ENCODE measurements at regions not wholly inside any gene's neighbourhood (a gene's known extent, or its start where the extent isn't known, plus 50 kb on each side); places are given as distances from the start of the nearest gene placed in this dataset.
A peak's percentile ranks its signal among the peaks of the same experiment; 100 is the strongest.

DNA sequence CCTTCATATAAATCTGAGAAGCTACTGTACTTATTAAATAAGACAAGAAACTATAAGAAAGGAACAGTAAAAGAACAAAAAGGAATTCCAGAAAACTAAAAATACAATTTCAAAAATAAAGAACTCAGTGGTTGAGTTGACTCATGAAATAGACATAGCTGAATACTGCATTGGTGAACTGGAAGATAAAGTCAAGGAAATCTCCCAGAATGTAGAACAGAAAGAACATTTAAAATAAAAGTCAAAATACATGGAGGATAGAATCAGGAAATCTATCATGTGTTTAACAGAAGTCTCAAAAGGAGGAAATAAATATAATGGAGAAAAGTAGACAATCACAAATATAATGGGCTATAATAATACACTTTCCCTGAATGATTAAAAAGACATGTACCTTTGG is 136.4 kb upstream of the PMFBP1 start:
- Histone ChIP-seq H4K20me1 (ENCODE audit: insufficient read depth, low read length) (no peaks in the 10 kb centered on the region), H3K4me2 (ENCODE audit: insufficient read depth, low read length) (no peak overlapping the region), H3K4me3 (ENCODE audit: insufficient read depth, low read length) (no peak overlapping the region), H3K27ac (ENCODE audit: low read depth, low read length) (no peak overlapping the region), H3K9me3 (ENCODE audit: low read depth, low read length) (no peaks in the 10 kb centered on the region), H3K4me1 (ENCODE audit: insufficient read depth, low read length) (peaks cover 6% of the 10 kb centered on the region), H3K79me2 (ENCODE audit: insufficient read depth, low read length) (no peaks in the 10 kb centered on the region), H3K27me3 (ENCODE audit: insufficient read depth, low read length) (no peaks in the 10 kb centered on the region), H3K36me3 (ENCODE audit: insufficient read depth, low read length) (no peaks in the 10 kb centered on the region), H2AFZ (ENCODE audit: low read length) (no peak overlapping the region)
- DNase-seq (ENCODE audit: insufficient read length, low spot score, missing footprints), result no peak
- TF ChIP-seq, protein P1, sequence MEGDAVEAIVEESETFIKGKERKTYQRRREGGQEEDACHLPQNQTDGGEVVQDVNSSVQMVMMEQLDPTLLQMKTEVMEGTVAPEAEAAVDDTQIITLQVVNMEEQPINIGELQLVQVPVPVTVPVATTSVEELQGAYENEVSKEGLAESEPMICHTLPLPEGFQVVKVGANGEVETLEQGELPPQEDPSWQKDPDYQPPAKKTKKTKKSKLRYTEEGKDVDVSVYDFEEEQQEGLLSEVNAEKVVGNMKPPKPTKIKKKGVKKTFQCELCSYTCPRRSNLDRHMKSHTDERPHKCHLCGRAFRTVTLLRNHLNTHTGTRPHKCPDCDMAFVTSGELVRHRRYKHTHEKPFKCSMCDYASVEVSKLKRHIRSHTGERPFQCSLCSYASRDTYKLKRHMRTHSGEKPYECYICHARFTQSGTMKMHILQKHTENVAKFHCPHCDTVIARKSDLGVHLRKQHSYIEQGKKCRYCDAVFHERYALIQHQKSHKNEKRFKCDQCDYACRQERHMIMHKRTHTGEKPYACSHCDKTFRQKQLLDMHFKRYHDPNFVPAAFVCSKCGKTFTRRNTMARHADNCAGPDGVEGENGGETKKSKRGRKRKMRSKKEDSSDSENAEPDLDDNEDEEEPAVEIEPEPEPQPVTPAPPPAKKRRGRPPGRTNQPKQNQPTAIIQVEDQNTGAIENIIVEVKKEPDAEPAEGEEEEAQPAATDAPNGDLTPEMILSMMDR (IDR thresholded peaks at IDR 0.05; ENCODE audit: extremely low read depth, low read depth, low read length), result no peak

DNA sequence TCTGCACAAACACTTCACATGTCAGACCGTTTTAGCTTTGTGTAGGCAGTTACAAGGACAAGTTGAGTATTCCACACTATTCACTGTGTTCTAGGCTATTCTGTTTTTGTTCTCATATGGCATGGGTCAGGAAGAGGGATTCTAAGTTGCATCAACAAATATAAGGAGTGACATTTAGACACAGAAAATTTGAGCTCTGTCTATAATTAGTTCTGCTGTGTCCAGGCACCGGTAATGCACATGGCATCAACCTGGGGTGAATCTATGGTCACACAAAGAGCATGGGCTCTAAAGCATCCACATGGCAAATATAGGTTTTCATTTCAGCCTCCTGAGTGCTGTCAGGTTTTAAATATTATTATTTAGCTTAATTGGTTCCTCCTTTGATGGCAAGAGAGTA is 130.4 kb upstream of the PMFBP1 start:
- TF ChIP-seq, protein P1 (IDR thresholded peaks at IDR 0.05; ENCODE audit: extremely low read depth, low read depth, low read length), result no peak
- Histone ChIP-seq H3K4me1 (ENCODE audit: insufficient read depth, low read length) (peaks cover 3% of the 10 kb centered on the region), H4K20me1 (ENCODE audit: insufficient read depth, low read length) (no peaks in the 10 kb centered on the region), H3K4me2 (ENCODE audit: insufficient read depth, low read length) (no peak overlapping the region), H3K79me2 (ENCODE audit: insufficient read depth, low read length) (no peaks in the 10 kb centered on the region), H3K27me3 (ENCODE audit: insufficient read depth, low read length) (no peaks in the 10 kb centered on the region), H3K27ac (ENCODE audit: low read depth, low read length) (no peak overlapping the region), H2AFZ (ENCODE audit: low read length) (no peak overlapping the region), H3K36me3 (ENCODE audit: insufficient read depth, low read length) (no peaks in the 10 kb centered on the region), H3K4me3 (ENCODE audit: insufficient read depth, low read length) (no peak overlapping the region), H3K9me3 (ENCODE audit: low read depth, low read length) (no peaks in the 10 kb centered on the region)
- DNase-seq (ENCODE audit: insufficient read length, low spot score, missing footprints), result no peak

DNA sequence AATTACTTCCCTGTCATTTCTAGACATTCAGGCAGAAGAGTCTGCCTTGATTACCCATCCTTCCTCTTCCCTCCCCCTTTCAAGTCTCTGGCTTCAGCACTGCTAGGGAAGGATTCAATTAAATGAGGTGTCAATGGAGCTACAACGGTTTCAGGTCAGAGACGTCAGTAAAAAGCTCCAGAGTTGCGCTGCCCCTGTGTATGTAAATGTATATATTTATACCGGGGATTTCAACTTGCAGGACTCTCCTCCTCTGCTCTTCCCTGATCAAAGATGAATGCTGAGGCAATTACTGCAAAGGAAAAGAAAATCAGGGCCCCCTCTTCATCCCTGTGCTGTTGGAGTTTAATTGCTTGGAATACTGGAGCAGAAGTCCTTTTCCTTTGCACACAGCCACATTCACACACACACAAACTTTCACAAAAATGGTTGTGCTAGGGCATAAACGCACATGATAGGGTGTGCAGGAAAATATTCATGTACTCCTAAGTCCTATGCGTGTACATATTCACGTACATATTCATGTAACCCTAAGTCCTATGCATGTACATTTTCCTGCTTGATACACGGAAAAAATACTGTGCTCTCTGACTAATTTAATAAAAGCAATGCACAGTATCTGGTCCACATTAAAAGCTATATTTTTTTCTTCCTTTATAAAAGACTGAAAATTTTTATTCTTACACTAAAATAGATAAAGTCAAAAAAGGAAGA is 129.7 kb upstream of the PMFBP1 start:
- no peaks in the 10 kb centered on the region for H3K27me3 ChIP-seq (ENCODE audit: insufficient read depth, low read length)
- H4K20me1 ChIP-seq (ENCODE audit: insufficient read depth, low read length), result no peaks in the 10 kb centered on the region
- H3K4me1 ChIP-seq (ENCODE audit: insufficient read depth, low read length), result peaks cover 3% of the 10 kb centered on the region
- TF ChIP-seq, protein P1 (IDR thresholded peaks at IDR 0.05; ENCODE audit: extremely low read depth, low read depth, low read length), result no peak
- H2AFZ ChIP-seq (ENCODE audit: low read length), result peak overlapping the region; percentile 89
- no peak overlapping the region for H3K4me2 ChIP-seq (ENCODE audit: insufficient read depth, low read length)
- H3K9me3 ChIP-seq (ENCODE audit: low read depth, low read length), result no peaks in the 10 kb centered on the region
- H3K36me3 ChIP-seq (ENCODE audit: insufficient read depth, low read length), result no peaks in the 10 kb centered on the region
- H3K4me3 ChIP-seq (ENCODE audit: insufficient read depth, low read length), result no peak overlapping the region
- H3K27ac ChIP-seq (ENCODE audit: low read depth, low read length), result no peak overlapping the region
- DNase-seq (ENCODE audit: insufficient read length, low spot score, missing footprints), result no peak
- no peaks in the 10 kb centered on the region for H3K79me2 ChIP-seq (ENCODE audit: insufficient read depth, low read length)

DNA sequence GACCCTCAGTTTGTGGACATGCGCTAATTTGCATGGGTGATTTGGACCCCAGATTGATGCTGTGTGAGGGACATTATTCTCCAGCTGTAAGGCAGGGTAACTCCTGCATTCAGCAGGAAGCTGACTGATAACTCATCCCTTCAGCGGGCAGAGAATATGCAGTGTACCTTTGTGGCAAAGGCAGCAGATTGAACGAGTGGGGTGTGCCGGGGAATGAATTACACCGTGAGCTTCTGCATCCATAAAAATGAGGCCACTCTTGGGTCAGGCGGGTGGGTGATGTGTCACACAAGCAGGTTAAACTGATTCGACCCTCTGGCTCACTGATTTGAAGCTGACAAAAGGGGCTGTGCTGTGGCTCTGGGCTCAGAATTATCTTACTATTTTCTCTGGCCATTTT is 128.9 kb upstream of the PMFBP1 start:
- Histone ChIP-seq H3K79me2 (ENCODE audit: insufficient read depth, low read length) (no peaks in the 10 kb centered on the region), H3K4me3 (ENCODE audit: insufficient read depth, low read length) (no peak overlapping the region), H3K4me1 (ENCODE audit: insufficient read depth, low read length) (peaks cover 3% of the 10 kb centered on the region), H3K4me2 (ENCODE audit: insufficient read depth, low read length) (peak overlapping the region; percentile 50), H3K27ac (ENCODE audit: low read depth, low read length) (no peak overlapping the region), H3K9me3 (ENCODE audit: low read depth, low read length) (no peaks in the 10 kb centered on the region), H3K27me3 (ENCODE audit: insufficient read depth, low read length) (no peaks in the 10 kb centered on the region), H3K36me3 (ENCODE audit: insufficient read depth, low read length) (no peaks in the 10 kb centered on the region), H4K20me1 (ENCODE audit: insufficient read depth, low read length) (no peaks in the 10 kb centered on the region), H2AFZ (ENCODE audit: low read length) (peak overlapping the region; percentile 89)
- TF ChIP-seq, protein P1 (IDR thresholded peaks at IDR 0.05; ENCODE audit: extremely low read depth, low read depth, low read length), result no peak
- DNase-seq (ENCODE audit: insufficient read length, low spot score, missing footprints), result no peak
